ENCODE measurements at regions not wholly inside any gene's neighbourhood (a gene's known extent, or its start where the extent isn't known, plus 50 kb on each side); places are given as distances from the start of the nearest gene placed in this dataset.

- no peak for ATAC-seq
- ChIA-PET CTCF (no interaction called here), POLR2A (no interaction called here), RAD21 (ENCODE audit: low non-redundant PET in 1 of 2, low total read pairs in 2 of 2, uncharacterized antibody in 2 of 2, unreplicated experiment in 2 of 2) (no interaction called here)
- Histone ChIP-seq H3K9ac (ENCODE audit: low read length) (no peak overlapping the region), H3K9me3 (ENCODE audit: control insufficient read depth in 1 of 2, insufficient read depth in 1 of 2, low read depth in 1 of 2, low read length in 2 of 2) (no peaks in the 10 kb centered on the region), H4K20me1 (ENCODE audit: insufficient read depth) (no peaks in the 10 kb centered on the region), H3K79me2 (ENCODE audit: insufficient read depth, low read length) (no peaks in the 10 kb centered on the region), H3K4me1 (ENCODE audit: control insufficient read depth in 1 of 2, insufficient read depth in 2 of 2, low read length in 2 of 2) (no peaks in the 10 kb centered on the region), H3K9me2 (ENCODE audit: insufficient read depth) (no peaks in the 10 kb centered on the region), H3K4me2 (ENCODE audit: low read length) (no peak overlapping the region), H2AFZ (ENCODE audit: low read depth, low read length, poor library complexity, severe bottlenecking) (no peak overlapping the region), H3K36me3 (ENCODE audit: control insufficient read depth in 1 of 2, insufficient read depth in 2 of 2, low read length in 2 of 2) (no peaks in the 10 kb centered on the region), H3K27ac (ENCODE audit: low read depth, low read length) (no peak overlapping the region), H3K4me3 (replicated peaks in 1 of 2; ENCODE audit: low read depth in 1 of 2, low read length in 2 of 2) (no peak overlapping the region), H3K27me3 (ENCODE audit: insufficient read depth, low read length) (no peaks in the 10 kb centered on the region)
- TF ChIP-seq SP1 (IDR thresholded peaks at IDR 0.05; ENCODE audit: low read depth) (no peak), JUND (IDR thresholded peaks at IDR 0.05) (no peak), EZH2 (IDR thresholded peaks at IDR 0.05) (no peak), EZH2phosphoT487 (IDR thresholded peaks at IDR 0.05; ENCODE audit: borderline replicate concordance) (no peak), SRF (IDR thresholded peaks at IDR 0.05; ENCODE audit: low read depth) (no peak), POLR2A (IDR thresholded peaks at IDR 0.05; ENCODE audit: borderline replicate concordance, extremely low read depth, insufficient read depth, insufficient read length) (no peak), YY1 (IDR thresholded peaks at IDR 0.05; ENCODE audit: extremely low read depth, insufficient replicate concordance, low read depth, low read length) (no peak), MAX (IDR thresholded peaks at IDR 0.05) (no peak), FOSL1 (IDR thresholded peaks at IDR 0.05; ENCODE audit: low read depth) (no peak), ZNF274 (IDR thresholded peaks at IDR 0.05; ENCODE audit: low read depth, low read length) (no peak), CEBPB (IDR thresholded peaks at IDR 0.05; ENCODE audit: low read depth) (no peak), EGR1 (IDR thresholded peaks at IDR 0.05; ENCODE audit: low read depth) (no peak), TCF7L2 (IDR thresholded peaks at IDR 0.05; ENCODE audit: borderline replicate concordance, extremely low read depth, insufficient read depth, insufficient read length) (no peak), ATF3 (IDR thresholded peaks at IDR 0.05) (no peak), SIN3A (IDR thresholded peaks at IDR 0.05; ENCODE audit: low read depth) (no peak), RAD21 (IDR thresholded peaks at IDR 0.05; ENCODE audit: low read depth) (no peak), CBX3 (IDR thresholded peaks at IDR 0.05; ENCODE audit: low read depth) (no peak), REST (IDR thresholded peaks at IDR 0.05; ENCODE audit: low read depth) (no peak), ELF1 (IDR thresholded peaks at IDR 0.05; ENCODE audit: borderline replicate concordance, low read depth) (no peak)
- no peak for DNase-seq (ENCODE audit: low read depth, low spot score)
- no TSS peak for BruUV-seq (replicated peaks)
- intact Hi-C loops (cut with micrococcal nuclease): no loop called here
Measured at GRCh38 chr4:178148106-178148505, 705.9 kb upstream of the AGA start.

All from HCT116 (cell line).